IMR-90 (cell line): ENCODE measurements at regions not wholly inside any gene's neighbourhood (a gene's known extent, or its start where the extent isn't known, plus 50 kb on each side); places are given as distances from the start of the nearest gene placed in this dataset.

ENCODE experiments used
- ATAC-seq: fragments of 200-7000 bp; cut with Tn5 transposase; 2 replicates; pipeline ENCODE4 v1.9.1; 2020; ENCODE audit warnings: low read depth, mild to moderate bottlenecking, moderate library complexity
- BruUV-seq: library from RNA; stranded (reverse); fragments of 400-500 nt; replicated peaks from 2 replicates; lab custom pipeline; 2021; lab: Mats Ljungman, UMichigan
- CTCF ChIA-PET: fragments of 300-600 bp; formaldehyde crosslinking; extraction: SDS; loops from one replicate; lab custom pipeline; 2021; ENCODE audit warnings: antibody characterized with exemption; lab: Yijun Ruan, JAX
- POLR2A ChIA-PET: fragments of 300-600 bp; sonication (Branson Sonifier 250); formaldehyde crosslinking; loops from one replicate; lab custom pipeline; 2022; ENCODE audit warnings: antibody characterized with exemption; ENCODE audit not compliant: unreplicated experiment; lab: Charles Lee
- DNase-seq: peaks from one replicate; pipeline ENCODE4 v3.0.0; 2013
- H2AFZ ChIP-seq: replicated peaks from 2 replicates; pipeline ENCODE3; 2013; ENCODE audit warnings: low read length, mild to moderate bottlenecking; ENCODE audit not compliant: poor library complexity
- H2AK5ac ChIP-seq: 2 replicates; pipeline ENCODE4 v1.6.1; 2013; ENCODE audit warnings: low read depth, low read length, inconsistent platforms
- H2AK9ac ChIP-seq: replicated peaks from 2 replicates; pipeline ENCODE3; 2013; ENCODE audit warnings: mild to moderate bottlenecking, low read depth, low read length, moderate library complexity; ENCODE audit not compliant: poor library complexity
- H2BK120ac ChIP-seq: 2 replicates; pipeline ENCODE4 v1.6.1; 2013; ENCODE audit warnings: low read depth, low read length, inconsistent platforms
- H2BK15ac ChIP-seq: 3 replicates; pipeline ENCODE4 v1.6.1; 2013; ENCODE audit warnings: low read depth, low read length, inconsistent platforms
- H2BK20ac ChIP-seq: 2 replicates; pipeline ENCODE4 v1.6.1; 2013; ENCODE audit warnings: low read depth, mild to moderate bottlenecking, inconsistent platforms, low read length, moderate library complexity
- H2BK5ac ChIP-seq: 2 replicates; pipeline ENCODE4 v1.6.1; 2013; ENCODE audit warnings: mild to moderate bottlenecking, low read depth, low read length, inconsistent platforms; ENCODE audit not compliant: poor library complexity, severe bottlenecking
- H3K14ac ChIP-seq: replicated peaks from 2 replicates; pipeline ENCODE4 v1.6.1; 2013; ENCODE audit warnings: low read depth, low read length, inconsistent platforms
- H3K18ac ChIP-seq: 2 replicates; pipeline ENCODE4 v1.6.1; 2013; ENCODE audit warnings: low read depth, low read length, control low read depth
- H3K23ac ChIP-seq: 2 replicates; pipeline ENCODE4 v1.6.1; 2013; ENCODE audit warnings: low read depth, low read length, inconsistent platforms
- H3K27ac ChIP-seq: 2 replicates; pipeline ENCODE4 v1.5.1; 2013; ENCODE audit warnings: mild to moderate bottlenecking, control low read depth, low read length; ENCODE audit not compliant: insufficient read depth
- H3K27me3 ChIP-seq: 2 replicates; pipeline ENCODE4 v1.6.1; 2013; ENCODE audit warnings: low read length; ENCODE audit not compliant: control insufficient read depth, insufficient read depth
- H3K36me3 ChIP-seq: 2 replicates; pipeline ENCODE4 v1.6.1; 2013; ENCODE audit warnings: low read length, mixed read lengths; ENCODE audit not compliant: control insufficient read depth, insufficient read depth
- H3K4ac ChIP-seq: 2 replicates; pipeline ENCODE4 v1.6.1; 2013; ENCODE audit warnings: low read depth, low read length, inconsistent platforms
- H3K4me1 ChIP-seq: 2 replicates; pipeline ENCODE4 v1.6.1; 2013; ENCODE audit warnings: low read length, mixed read lengths; ENCODE audit not compliant: control insufficient read depth, insufficient read depth
- H3K4me2 ChIP-seq: 2 replicates; pipeline ENCODE4 v1.6.1; 2013; ENCODE audit warnings: low read depth, mild to moderate bottlenecking, control low read depth, low read length, moderate library complexity
- H3K4me3 ChIP-seq: 2 replicates; pipeline ENCODE4 v1.5.1; 2013; ENCODE audit warnings: low read depth, mild to moderate bottlenecking, control low read depth, low read length, moderate library complexity; ENCODE audit not compliant: insufficient read depth
- H3K56ac ChIP-seq: 2 replicates; pipeline ENCODE4 v1.6.1; 2013; ENCODE audit warnings: low read length, inconsistent platforms; ENCODE audit not compliant: insufficient read depth; ENCODE audit errors: extremely low read depth
- H3K79me1 ChIP-seq, 2 experiments: 2 replicates each; pipeline ENCODE4 v1.6.1; 2013; ENCODE audit warnings: low read length in 2 of 2, inconsistent platforms in 1 of 2, low read depth in 1 of 2
- H3K9ac ChIP-seq: 2 replicates; pipeline ENCODE4 v1.6.1; 2013; ENCODE audit warnings: low read depth, low read length, control low read depth
- H3K9me1 ChIP-seq: 2 replicates; pipeline ENCODE4 v1.6.1; 2013; ENCODE audit warnings: low read length, inconsistent platforms; ENCODE audit not compliant: insufficient read depth
- H3K9me3 ChIP-seq: 2 replicates; pipeline ENCODE4 v1.6.1; 2013; ENCODE audit warnings: low read length; ENCODE audit not compliant: control insufficient read depth, insufficient read depth
- H4K20me1 ChIP-seq: 2 replicates; pipeline ENCODE4 v1.6.1; 2013; ENCODE audit warnings: low read length, inconsistent platforms; ENCODE audit not compliant: insufficient read depth
- H4K5ac ChIP-seq: 2 replicates; pipeline ENCODE4 v1.6.1; 2013; ENCODE audit warnings: mild to moderate bottlenecking, low read depth, low read length, control low read depth
- H4K8ac ChIP-seq, 2 experiments: 2 replicates each; pipeline ENCODE4 v1.6.1; 2013; ENCODE audit warnings: low read depth in 2 of 2, low read length in 2 of 2, control low read depth in 1 of 2, inconsistent platforms in 1 of 2
- H4K91ac ChIP-seq: 2 replicates; pipeline ENCODE4 v1.6.1; 2013; ENCODE audit warnings: low read depth, low read length, inconsistent platforms; ENCODE audit not compliant: insufficient read depth
- BHLHE40 ChIP-seq: fragments of 150-350 bp; IDR thresholded peaks from 2 replicates; pipeline ENCODE4 v1.6.1; 2016; ENCODE audit warnings: mild to moderate bottlenecking, low read depth, low read length
- CEBPB ChIP-seq: IDR thresholded peaks from 2 replicates; pipeline ENCODE4 v1.6.1; 2012; ENCODE audit warnings: low read depth, low read length, improper control_type of control experiment
- CHD1 ChIP-seq: IDR thresholded peaks from 2 replicates; pipeline ENCODE4 v1.6.1; 2012; ENCODE audit warnings: low read depth, low read length, improper control_type of control experiment
- CTCF ChIP-seq: conservative IDR thresholded peaks from 2 replicates; pipeline ENCODE4 v1.5.1; 2012; ENCODE audit warnings: mild to moderate bottlenecking, low read depth, low read length, improper control_type of control experiment
- ELK1 ChIP-seq: fragments of 150-350 bp; IDR thresholded peaks from 2 replicates; pipeline ENCODE4 v1.6.1; 2016; ENCODE audit warnings: low read depth, mild to moderate bottlenecking, low read length, moderate library complexity, borderline replicate concordance
- FOS ChIP-seq: fragments of 150-350 bp; IDR thresholded peaks from 2 replicates; pipeline ENCODE4 v1.6.1; 2016; ENCODE audit warnings: low read depth, low read length
- MAFK ChIP-seq: IDR thresholded peaks from 2 replicates; pipeline ENCODE4 v1.6.1; 2012; ENCODE audit warnings: low read depth, low read length, improper control_type of control experiment
- MAZ ChIP-seq: IDR thresholded peaks from 2 replicates; pipeline ENCODE4 v1.6.1; 2012; ENCODE audit warnings: low read depth, mild to moderate bottlenecking, low read length, improper control_type of control experiment, moderate library complexity, borderline replicate concordance
- MXI1 ChIP-seq: IDR thresholded peaks from 2 replicates; pipeline ENCODE4 v1.6.1; 2012; ENCODE audit warnings: low read depth, mild to moderate bottlenecking, low read length, moderate library complexity, borderline replicate concordance
- NFE2L2 ChIP-seq: fragments of 150-350 bp; IDR thresholded peaks from 2 replicates; pipeline ENCODE4 v1.6.1; 2016; ENCODE audit warnings: low read depth, mild to moderate bottlenecking, low read length
- POLR2A ChIP-seq: IDR thresholded peaks from 2 replicates; pipeline ENCODE4 v1.6.1; 2012; ENCODE audit warnings: mild to moderate bottlenecking, low read depth, low read length
- RAD21 ChIP-seq: IDR thresholded peaks from 2 replicates; pipeline ENCODE4 v1.6.1; 2012; ENCODE audit warnings: low read length, improper control_type of control experiment
- RFX5 ChIP-seq: IDR thresholded peaks from 2 replicates; pipeline ENCODE4 v1.8.0; 2012; ENCODE audit warnings: low read depth, mild to moderate bottlenecking, low read length, moderate library complexity
- SMC3 ChIP-seq: fragments of 150-350 bp; IDR thresholded peaks from 2 replicates; pipeline ENCODE4 v1.6.1; 2016; ENCODE audit warnings: low read depth, mild to moderate bottlenecking, antibody characterized with exemption, low read length, moderate library complexity
- USF2 ChIP-seq: fragments of 150-350 bp; IDR thresholded peaks from 2 replicates; pipeline ENCODE4 v1.6.1; 2017; ENCODE audit warnings: mild to moderate bottlenecking, antibody characterized with exemption, low read length, low read depth
- WGBS, 2 experiments: methylation state at CpG; one replicate each; pipeline versions ENCODE4 v1.1.5 to v1.1.7; 2013; ENCODE audit warnings: missing lambda C conversion rate in 2 of 2; ENCODE audit not compliant: insufficient read length in 1 of 2; ENCODE audit errors: extremely low coverage in 2 of 2; 5-methylcytosine and 5-hydroxymethylcytosine counted together
- dilution Hi-C: fragments of 300-500 bp; cut with HindIII; formaldehyde crosslinking; loops from one replicate; pipeline ENCODE4 v1.14.3; 2018; ENCODE audit warnings: low sequenced_read_pairs; ENCODE audit not compliant: unreplicated experiment
- in situ Hi-C: fragments of 300-500 bp; cut with MboI; formaldehyde crosslinking; loops from 3 replicates; pipeline ENCODE4 v1.14.3; 2019; ENCODE audit warnings: low sequenced_read_pairs, inconsistent platforms, mixed read lengths
- intact Hi-C: fragments of 100-400 bp; cut with micrococcal nuclease; formaldehyde crosslinking; loops from 2 replicates; pipeline ENCODE4 v1.10.0; 2022

GRCh38 chr14:51488569-51489220 lies 163.0 kb upstream of the FRMD6 start:
- H3K79me1 ChIP-seq: no peaks in the 10 kb centered on the region; a peak in 1 of 4 replicates
- H3K36me3 ChIP-seq: no peaks in the 10 kb centered on the region
- H3K9me1 ChIP-seq: peaks cover 12% of the 10 kb centered on the region; the same call in 1 of the 2 replicates
- no peaks in the 10 kb centered on the region for H3K27me3 ChIP-seq
- H3K27ac ChIP-seq: no peak overlapping the region
- H4K5ac ChIP-seq: no peak overlapping the region; the same call in 1 of the 2 replicates
- ChIA-PET POLR2A (no interaction called here), CTCF (no interaction called here)
- in situ Hi-C loops: no loop called here
- H3K4me2 ChIP-seq: no peak overlapping the region
- DNase-seq (peak; percentile 31), ATAC-seq (peak; percentile 38)
- H3K18ac ChIP-seq: peak overlapping the region; percentile 32; the same call in 1 of the 2 replicates
- no peak overlapping the region for H2BK15ac ChIP-seq
- H2AK9ac ChIP-seq: no peak overlapping the region
- no TSS peak for BruUV-seq
- H2BK5ac ChIP-seq: no peak overlapping the region
- no peaks in the 10 kb centered on the region for H4K20me1 ChIP-seq
- TF ChIP-seq RFX5 (no peak), RAD21 (no peak), ELK1 (no peak), SMC3 (no peak), POLR2A (no peak), CHD1 (no peak), MAZ (no peak), MAFK (no peak), NFE2L2 (no peak), BHLHE40 (no peak), USF2 (no peak), MXI1 (no peak), FOS (no peak), CEBPB (no peak), CTCF (no peak)
- no peak overlapping the region for H2AK5ac ChIP-seq
- H2AFZ ChIP-seq: no peak overlapping the region
- H3K23ac ChIP-seq: no peak overlapping the region
- no peaks in the 10 kb centered on the region for H3K9me3 ChIP-seq
- no peak overlapping the region for H3K4me3 ChIP-seq
- H4K91ac ChIP-seq: no peak overlapping the region
- H2BK120ac ChIP-seq: peak overlapping the region; percentile 36; the same call in 1 of the 2 replicates
- peak overlapping the region; percentile 40; the same call in 1 of the 2 replicates for H2BK20ac ChIP-seq
- H4K8ac ChIP-seq: no peak overlapping the region
- peak overlapping the region; percentile 26; the same call in 1 of the 2 replicates for H3K4ac ChIP-seq
- WGBS, 2 experiments: 100% methylated on average over 2 of the region's 6 CpGs; no CpG with 5 or more reads in 1 of the 2 experiments
- dilution Hi-C loops: no loop called here
- no peak overlapping the region for H3K9ac ChIP-seq
- peak overlapping the region; percentile 35; the same call in 1 of the 2 replicates for H3K14ac ChIP-seq
- H3K56ac ChIP-seq: no peak overlapping the region
- H3K4me1 ChIP-seq: peaks cover 15% of the 10 kb centered on the region
- intact Hi-C loops: no loop called here
